ENCODE measurements at regions not wholly inside any gene's neighbourhood (a gene's known extent, or its start where the extent isn't known, plus 50 kb on each side); places are given as distances from the start of the nearest gene placed in this dataset.

GRCh38 chr5:35430381-35431162 lies 187.1 kb upstream of the SPEF2 start:
- TF ChIP-seq CTCF (conservative IDR thresholded peaks at IDR 0.05) = no peak

GRCh38 chr5:35420200-35420599 lies 189.9 kb upstream of the PRLR start:
- TF ChIP-seq CTCF (conservative IDR thresholded peaks at IDR 0.05) = no peak
- no peak overlapping the region for H3K27ac ChIP-seq

More at GRCh38 chr5:35430381-35431162, 187.1 kb upstream of the SPEF2 start:
- H3K27ac ChIP-seq = no peak overlapping the region

GRCh38 chr5:35417040-35417439 lies 186.8 kb upstream of the PRLR start:
- no peak for TF ChIP-seq CTCF (conservative IDR thresholded peaks at IDR 0.05)
- peak overlapping the region; percentile 10; the same call in 1 of the 2 replicates for H3K27ac ChIP-seq

GRCh38 chr5:35416217-35416988 lies 186.1 kb upstream of the PRLR start:
- no peak for TF ChIP-seq CTCF (conservative IDR thresholded peaks at IDR 0.05)

GRCh38 chr5:35415309-35415708 lies 185.0 kb upstream of the PRLR start:
- TF ChIP-seq CTCF (conservative IDR thresholded peaks at IDR 0.05) = no peak
- H3K27ac ChIP-seq = no peak overlapping the region

More at GRCh38 chr5:35416217-35416988, 186.1 kb upstream of the PRLR start:
- peak overlapping the region; percentile 10; the same call in 1 of the 2 replicates for H3K27ac ChIP-seq

- TF ChIP-seq CTCF (conservative IDR thresholded peaks at IDR 0.05) = no peak
- H3K27ac ChIP-seq = no peak overlapping the region
Measured at GRCh38 chr5:35409361-35409760, 179.1 kb upstream of the PRLR start.

GRCh38 chr5:35408146-35408545 lies 177.9 kb upstream of the PRLR start:
- no peak for TF ChIP-seq CTCF (conservative IDR thresholded peaks at IDR 0.05)
- H3K27ac ChIP-seq = no peak overlapping the region
